Central memory CD4-positive, alpha-beta T cell (primary cell): ENCODE measurements at regions not wholly inside any gene's neighbourhood (a gene's known extent, or its start where the extent isn't known, plus 50 kb on each side); places are given as distances from the start of the nearest gene placed in this dataset.
"Not testable (repeated sequence)": the region's sequence is repeated elsewhere in the genome, so short reads cannot be mapped to it uniquely, and the experiment has no call there.

Source experiments
- DNase-seq: peaks from one replicate; pipeline ENCODE4 v3.0.0; 2022

DNA sequence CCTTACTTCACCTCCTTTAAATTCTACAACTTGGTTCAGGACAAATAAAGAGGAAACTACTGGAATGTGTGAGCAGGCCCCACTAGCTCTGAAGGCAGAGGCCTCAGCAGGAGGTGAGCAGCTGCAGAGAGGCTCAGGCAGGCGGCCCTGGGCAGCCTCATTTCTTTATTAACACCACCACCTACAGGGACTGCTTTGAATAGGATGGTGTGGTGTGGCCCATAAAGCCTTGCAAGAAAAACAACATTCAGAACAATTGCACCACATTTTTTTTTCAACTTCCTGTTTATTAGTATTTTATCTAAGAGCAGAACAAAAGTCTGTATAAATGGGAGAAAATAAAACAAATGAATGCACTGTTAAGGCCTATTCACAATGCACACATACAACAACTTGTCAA lies 333.7 kb downstream of the BCL2L11 start:
- peak; percentile 56 for DNase-seq

- not testable (repeated sequence) for DNase-seq
These were observed 334.6 kb downstream of the BCL2L11 start for GRCh38 chr2:111455016-111456015.

- not testable (repeated sequence) for DNase-seq
These were observed 336.5 kb downstream of the BCL2L11 start for GRCh38 chr2:111457191-111457590.

GRCh38 chr2:111460901-111461300 lies 340.2 kb downstream of the BCL2L11 start:
- not testable (repeated sequence) for DNase-seq

DNA sequence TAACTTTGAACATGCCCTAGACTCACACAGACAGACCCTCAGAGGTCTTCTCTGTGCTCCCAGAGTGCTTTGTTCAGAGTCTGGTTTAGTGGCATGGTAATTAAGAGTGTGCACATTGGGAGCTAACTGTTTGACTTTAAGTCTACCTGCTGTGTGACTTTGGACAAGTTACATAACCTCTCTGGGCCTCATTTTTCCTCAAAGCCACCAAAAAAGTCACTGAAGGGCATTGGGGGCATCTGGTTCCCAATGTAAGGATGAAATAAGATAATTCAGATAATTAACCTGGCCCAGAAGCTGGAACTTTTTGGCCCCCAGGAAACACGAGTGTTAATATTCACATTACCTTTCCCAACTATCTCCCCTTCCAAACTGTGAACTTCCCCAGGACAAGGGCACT lies 341.1 kb downstream of the BCL2L11 start:
- DNase-seq, result not testable (repeated sequence)

- not testable (repeated sequence) for DNase-seq
These were observed 341.9 kb downstream of the BCL2L11 start for GRCh38 chr2:111462572-111462971.

DNA sequence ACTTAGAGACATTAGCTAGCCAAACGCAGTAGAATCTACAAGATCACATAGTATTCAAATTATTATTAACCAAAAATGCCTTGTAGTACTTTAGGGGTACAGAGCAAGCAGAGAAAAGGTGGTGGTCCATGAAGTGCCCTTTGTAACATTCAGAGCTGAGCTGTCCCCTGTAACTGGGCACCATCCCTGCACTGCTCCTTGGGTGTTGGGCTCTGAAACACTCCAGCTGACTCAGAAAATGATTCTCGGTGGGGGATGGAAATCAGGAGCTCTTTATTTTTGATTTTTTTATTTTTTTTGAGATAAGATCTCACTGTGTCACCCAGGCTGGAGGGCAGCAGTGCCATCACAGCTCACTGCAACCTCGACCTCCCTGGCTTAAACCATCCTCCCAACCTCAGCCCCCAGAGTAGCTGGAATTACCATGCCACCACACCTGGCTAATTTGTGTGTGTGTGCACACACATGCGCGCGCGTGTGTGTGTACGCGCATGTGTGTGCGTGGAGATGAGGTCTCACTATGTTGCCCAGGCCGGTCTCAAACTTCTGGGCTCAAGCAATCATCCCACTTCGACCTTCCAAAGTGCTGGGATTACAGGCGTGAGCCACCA lies 342.6 kb downstream of the BCL2L11 start:
- not testable (repeated sequence) for DNase-seq

DNA sequence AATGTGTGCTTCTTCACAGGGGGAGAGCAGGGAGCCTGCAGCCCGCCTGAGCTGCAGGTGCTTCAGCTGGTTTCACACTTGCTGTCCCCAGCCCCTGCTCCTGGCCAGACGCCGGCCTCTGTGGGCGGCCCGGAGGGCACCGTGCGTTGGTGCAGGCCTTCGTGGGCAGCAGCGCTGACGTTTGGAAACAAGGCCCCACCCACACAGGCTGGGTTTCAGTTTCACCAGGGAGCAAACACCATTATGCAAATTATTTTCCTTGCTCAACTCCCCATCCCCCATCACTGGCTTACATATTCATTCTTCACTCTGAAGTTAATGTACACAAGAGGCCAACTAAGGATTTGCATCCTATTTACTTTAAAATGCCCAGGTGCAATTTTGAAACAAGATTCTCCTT lies 343.2 kb downstream of the BCL2L11 start:
- DNase-seq, result peak; percentile 38

GRCh38 chr2:111464367-111464766 lies 343.7 kb downstream of the BCL2L11 start:
- not testable (repeated sequence) for DNase-seq

- DNase-seq, result not testable (repeated sequence)
These were observed 344.8 kb downstream of the BCL2L11 start for GRCh38 chr2:111465521-111465920.

DNA sequence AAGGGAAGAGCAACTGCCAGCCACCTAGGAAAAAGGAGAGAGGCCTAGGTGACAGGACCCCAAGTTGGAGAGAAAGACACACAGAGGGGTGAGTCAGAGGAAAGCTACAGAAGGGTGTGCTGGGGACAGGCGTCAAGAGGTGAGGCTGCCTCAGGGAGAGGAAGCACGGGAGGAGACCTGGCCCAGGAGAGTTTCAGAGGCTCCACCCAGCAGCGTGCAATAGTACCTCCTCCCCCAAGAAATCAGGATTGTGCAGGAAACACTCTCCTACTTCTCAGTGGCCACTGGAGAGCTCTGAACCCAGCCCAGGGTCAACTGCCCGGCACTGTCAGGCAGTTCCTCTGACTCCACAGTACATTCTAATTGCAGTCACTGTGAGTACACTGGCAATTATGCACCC lies 346.0 kb downstream of the BCL2L11 start:
- DNase-seq, result not testable (repeated sequence)

GRCh38 chr2:111470924-111471323 lies 350.2 kb downstream of the BCL2L11 start:
- not testable (repeated sequence) for DNase-seq

DNA sequence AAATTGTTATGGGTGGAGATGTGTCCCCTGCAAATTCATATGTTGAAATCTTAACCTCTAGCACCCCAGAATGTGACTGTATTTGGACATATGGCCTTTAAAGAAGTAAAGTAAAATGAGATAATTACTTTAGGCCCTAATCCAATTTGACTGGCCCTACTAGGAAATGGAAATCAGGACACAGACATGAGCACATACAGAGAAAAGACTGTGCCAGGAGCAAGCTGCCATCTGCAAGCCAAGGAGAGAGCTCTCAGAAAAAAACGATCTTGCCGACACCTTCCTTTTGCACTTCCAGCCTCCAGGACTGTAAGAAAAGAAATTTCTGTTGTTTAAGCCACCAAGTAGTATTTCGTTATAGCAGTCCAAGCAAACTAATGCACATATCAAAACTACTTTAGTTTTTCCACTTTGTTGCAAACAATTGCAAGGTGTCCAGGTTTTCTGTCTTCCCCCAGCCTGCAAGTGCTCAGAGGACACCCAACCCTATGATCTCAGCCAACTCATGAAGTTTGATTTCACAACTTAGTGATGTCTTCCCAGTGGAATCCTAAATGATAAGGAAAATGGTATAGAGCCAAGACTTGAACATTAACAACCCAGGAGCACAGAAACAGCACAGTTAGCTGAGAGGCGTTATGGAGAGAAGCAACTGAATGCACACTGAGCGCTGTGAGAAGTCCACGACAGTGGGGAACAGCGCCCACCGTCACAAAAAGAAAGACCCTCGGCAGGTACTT lies 351.2 kb downstream of the BCL2L11 start:
- not testable (repeated sequence) for DNase-seq

GRCh38 chr2:111472844-111473403 lies 352.2 kb downstream of the BCL2L11 start:
- not testable (repeated sequence) for DNase-seq

- DNase-seq, result not testable (repeated sequence)
These were observed 352.8 kb downstream of the BCL2L11 start for GRCh38 chr2:111473522-111473921.

DNA sequence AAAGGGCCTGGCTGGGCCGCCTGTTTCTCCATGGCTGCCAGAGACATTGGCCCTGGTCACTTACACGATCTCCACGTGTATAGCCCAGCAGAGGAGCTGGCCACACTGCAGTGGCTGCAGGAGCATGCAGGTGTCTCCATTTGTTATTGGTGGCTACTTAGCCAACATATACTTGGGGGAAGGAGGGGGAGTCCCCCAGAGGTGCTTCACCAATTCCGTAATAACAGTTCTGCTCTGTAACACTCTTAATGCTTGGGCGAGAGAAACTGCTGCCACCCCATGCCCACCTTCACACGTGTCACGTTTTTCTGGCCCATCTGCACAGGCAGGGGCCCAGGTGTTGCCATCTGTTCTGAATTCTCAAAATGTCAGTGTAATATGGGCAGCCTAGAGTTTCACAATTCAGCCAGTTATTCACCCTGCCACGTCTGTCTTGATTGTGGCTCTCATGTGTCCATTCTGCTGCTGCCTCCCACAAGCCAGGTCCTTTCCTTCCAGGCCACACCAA lies 353.5 kb downstream of the BCL2L11 start:
- not testable (repeated sequence) for DNase-seq

DNA sequence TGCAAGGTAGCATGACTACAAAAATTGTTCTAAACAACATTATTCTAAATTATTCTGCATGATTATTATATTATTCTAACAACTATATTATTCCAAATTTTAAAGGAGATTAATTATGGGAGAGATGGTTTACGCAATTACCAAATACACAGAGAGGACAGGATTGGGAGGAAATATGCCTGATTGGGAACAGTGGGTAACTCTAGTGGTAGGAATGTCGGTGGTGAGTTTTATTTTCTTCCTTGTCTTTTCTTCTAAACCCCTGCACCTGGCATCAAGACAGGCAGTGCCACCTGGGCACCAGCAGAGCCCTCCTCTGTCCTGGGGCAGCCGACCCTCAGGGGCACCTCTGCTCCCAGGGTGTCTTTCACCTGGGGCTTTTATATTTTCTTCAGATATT lies 357.6 kb downstream of the BCL2L11 start:
- DNase-seq, result not testable (repeated sequence)

- not testable (repeated sequence) for DNase-seq
These were observed 358.2 kb downstream of the BCL2L11 start for GRCh38 chr2:111478871-111479318.

DNA sequence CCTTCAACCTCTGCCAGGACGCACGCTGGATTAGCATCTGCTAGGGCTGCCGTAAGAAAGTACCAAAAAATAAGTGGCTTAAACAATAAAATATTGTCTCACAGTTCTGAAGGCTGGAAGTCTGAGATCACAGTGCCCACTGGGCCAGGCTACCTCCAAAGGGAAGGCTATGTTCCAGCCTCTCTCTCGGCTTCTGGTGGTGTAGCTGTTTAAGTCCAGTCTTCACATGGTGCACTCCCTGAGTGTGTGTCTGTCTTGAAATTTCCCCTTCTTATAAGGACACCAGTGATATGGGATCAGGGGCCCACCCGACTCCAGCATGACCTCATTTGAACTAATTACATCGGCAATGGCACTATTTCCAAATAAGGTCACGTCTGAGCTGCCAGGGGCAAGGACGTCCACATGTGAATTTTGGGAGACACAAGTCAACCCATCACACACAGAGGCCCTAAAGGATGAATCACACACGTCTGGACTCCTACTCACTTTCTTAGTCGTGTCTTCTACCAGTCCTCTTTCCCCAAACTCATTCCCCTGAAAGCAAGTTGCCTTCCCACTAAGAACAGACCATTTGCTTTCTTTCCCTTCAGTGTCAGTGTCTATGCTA lies 359.4 kb downstream of the BCL2L11 start:
- DNase-seq, result not testable (repeated sequence)

DNA sequence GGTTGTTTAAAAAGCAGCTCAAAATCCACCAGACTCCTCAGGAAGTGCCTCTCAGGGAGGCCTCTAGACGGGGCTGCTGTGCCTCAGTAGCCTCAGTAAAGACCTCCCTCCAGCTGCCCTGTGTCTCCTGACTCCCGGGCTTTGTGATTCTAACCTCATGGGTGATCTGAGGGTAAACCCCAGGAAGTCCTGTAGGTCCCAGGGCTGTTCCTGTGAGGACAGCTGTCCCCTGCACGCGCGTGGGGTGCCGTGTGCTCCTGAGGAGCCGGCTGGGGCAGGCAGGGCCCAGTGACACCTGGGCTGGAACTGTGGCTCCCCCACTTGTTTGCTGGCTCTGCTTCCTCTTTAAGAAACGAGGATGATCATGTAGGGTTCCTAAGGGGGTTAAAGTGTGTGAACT lies 359.9 kb downstream of the BCL2L11 start:
- DNase-seq, result not testable (repeated sequence)

- not testable (repeated sequence) for DNase-seq
These were observed 360.5 kb downstream of the BCL2L11 start for GRCh38 chr2:111481219-111481618.
